Spleen (tissue), 11 donors: ENCODE measurements at regions not wholly inside any gene's neighbourhood (a gene's known extent, or its start where the extent isn't known, plus 50 kb on each side); places are given as distances from the start of the nearest gene placed in this dataset.

Experiments used
- DNase-seq: peaks from one replicate; pipeline ENCODE4 v3.0.0-alpha.2; 2020
- H3K27ac ChIP-seq, 8 donors: fragments of 200-600 bp; sonication (generic) in 7 of 8; 1 replicate in 4 of 8; 2 replicates in 4 of 8; pipeline versions ENCODE4 v1.5.0 to v1.8.0; 2016 to 2021; ENCODE audit warnings: inconsistent platforms in 4 of 8, mild to moderate bottlenecking in 4 of 8, moderate library complexity in 1 of 8
- H3K27me3 ChIP-seq, 7 donors: fragments of 200-600 bp; sonication (generic) in 6 of 7; replicated peaks in 1 of 7; 1 replicate in 4 of 7; 2 replicates in 3 of 7; pipeline versions ENCODE4 v1.5.0 to v1.8.0; 2016 to 2021; ENCODE audit warnings: inconsistent platforms in 3 of 7, mild to moderate bottlenecking in 1 of 7
- H3K36me3 ChIP-seq, 6 donors: fragments of 200-600 bp; sonication (generic) in 5 of 6; 1 replicate in 4 of 6; 2 replicates in 2 of 6; pipeline versions ENCODE4 v1.5.0 to v1.8.0; 2016 to 2021; ENCODE audit warnings: inconsistent platforms in 2 of 6
- H3K4me1 ChIP-seq, 6 donors: fragments of 200-600 bp; sonication (generic) in 5 of 6; 1 replicate in 3 of 6; 2 replicates in 3 of 6; pipeline versions ENCODE4 v1.5.0 to v1.8.0; 2016 to 2021; ENCODE audit warnings: inconsistent platforms in 3 of 6
- H3K4me3 ChIP-seq, 8 donors: fragments of 200-600 bp; sonication (generic) in 7 of 8; 1 replicate in 4 of 8; 2 replicates in 4 of 8; pipeline versions ENCODE4 v1.5.0 to v1.8.0; 2016 to 2021; ENCODE audit warnings: inconsistent platforms in 4 of 8, mild to moderate bottlenecking in 4 of 8, moderate library complexity in 2 of 8
- H3K9me3 ChIP-seq, 8 donors: fragments of 200-600 bp; sonication (generic) in 7 of 8; 1 replicate in 4 of 8; 2 replicates in 4 of 8; pipeline versions ENCODE4 v1.5.0 to v1.8.0; 2016 to 2021; ENCODE audit warnings: inconsistent platforms in 4 of 8
- CTCF ChIP-seq, 11 experiments: fragments of 200-600 bp in 7 of 11; fragments of 450-650 bp in 4 of 11; sonication (generic) in 4 of 11; IDR thresholded peaks in 8 of 11; conservative IDR thresholded peaks in 3 of 11; 1 replicate in 7 of 11; 2 replicates in 4 of 11; pipeline versions ENCODE4 v1.4.0 to v1.8.0; 2016 to 2021; ENCODE audit warnings: antibody characterized with exemption in 11 of 11, inconsistent platforms in 4 of 11, mild to moderate bottlenecking in 1 of 11
- POLR2A ChIP-seq, 3 donors: fragments of 450-650 bp; IDR thresholded peaks; one replicate each; pipeline ENCODE4 v1.5.1; 2017; ENCODE audit warnings: antibody characterized with exemption in 3 of 3, mild to moderate bottlenecking in 1 of 3
- POLR2AphosphoS5 ChIP-seq, 3 donors: sonication (generic); formaldehyde crosslinking; IDR thresholded peaks; one replicate each; pipeline ENCODE4 v1.5.1; 2017; ENCODE audit warnings: antibody characterized with exemption in 3 of 3
- WGBS, 5 donors: extraction: QIAGEN DNeasy Blood & Tissue Kit in 3 of 5; methylation state at CpG; one replicate each; pipeline versions ENCODE4 v1.1.5 to v1.1.7; 2013 to 2018; 5-methylcytosine and 5-hydroxymethylcytosine counted together
- intact Hi-C: fragments of 100-400 bp; cut with DNase I; formaldehyde crosslinking; loops from one replicate; pipeline ENCODE4 v1.15.0; 2023; ENCODE audit warnings: low total_unique reads
- donor health status: healthy with polysubstance abuse.
- donor health status: DM: no; HTN: no; CAD: no; lungs with moderate emphysema.
- donor health status: DM: no; HTN: no; CAD: no.
- donor health status: Bipolar disorder and iron deficiency.
- donor health status: healthy.
- donor health status: DM: no; HTN: no; CAD: no.
- donor health status: DM: yes; HTN: yes; CAD: no.

DNA sequence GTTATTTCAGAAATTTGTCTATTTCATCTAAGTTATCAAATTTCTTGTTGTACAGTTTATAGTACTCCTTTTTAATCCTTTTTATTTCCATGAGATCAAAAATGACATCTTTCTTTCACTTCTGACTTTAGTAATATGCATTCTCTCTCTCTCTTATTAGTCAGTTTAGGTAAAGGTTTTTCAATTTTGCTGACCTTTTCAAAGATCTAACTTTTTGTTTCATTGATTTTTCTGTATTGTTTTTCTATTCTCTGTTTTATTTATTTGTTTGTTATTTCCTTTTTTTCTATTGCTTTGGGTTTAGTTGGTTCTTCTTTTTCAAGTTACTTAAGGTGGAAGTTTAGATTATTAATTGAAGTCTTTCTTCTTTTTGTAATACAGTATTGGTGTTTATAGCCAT, 294.2 kb downstream of the CCDC85A start:
- intact Hi-C loops: no loop called here
- H3K27me3 ChIP-seq: no peaks in the 10 kb centered on the region
- no peaks in the 10 kb centered on the region for H3K36me3 ChIP-seq
- DNase-seq: no peak
- no peak for TF ChIP-seq POLR2A (IDR thresholded peaks at IDR 0.05)
- TF ChIP-seq POLR2AphosphoS5 (IDR thresholded peaks at IDR 0.05): no peak
- TF ChIP-seq CTCF (IDR thresholded peaks at IDR 0.05 in 8 of 11, conservative IDR thresholded peaks at IDR 0.05 in 3 of 11): no peak
- peaks cover 0 to 7% (median 0%) of the 10 kb centered on the region in 8 donors for H3K9me3 ChIP-seq
- no peak overlapping the region for H3K4me3 ChIP-seq
- no peaks in the 10 kb centered on the region for H3K4me1 ChIP-seq
- no peak overlapping the region for H3K27ac ChIP-seq

- Histone ChIP-seq H3K9me3 (peaks cover 0 to 7% (median 0%) of the 10 kb centered on the region in 8 donors), H3K4me1 (no peaks in the 10 kb centered on the region), H3K27ac (no peak overlapping the region), H3K4me3 (no peak overlapping the region), H3K27me3 (no peaks in the 10 kb centered on the region), H3K36me3 (no peaks in the 10 kb centered on the region)
- WGBS, 5 donors: 41 to 55% (median 51%) methylated on average over 2 of the region's 2 CpGs
- no peak for DNase-seq
- intact Hi-C loops: no loop called here
- TF ChIP-seq POLR2AphosphoS5 (IDR thresholded peaks at IDR 0.05): no peak
- no peak for TF ChIP-seq CTCF (IDR thresholded peaks at IDR 0.05 in 8 of 11, conservative IDR thresholded peaks at IDR 0.05 in 3 of 11)
- no peak for TF ChIP-seq POLR2A (IDR thresholded peaks at IDR 0.05)
Observed at GRCh38 chr2:56483081-56483480, 299.3 kb downstream of the CCDC85A start.

GRCh38 chr2:56484906-56485305, 301.1 kb downstream of the CCDC85A start:
- H3K27me3 ChIP-seq: no peaks in the 10 kb centered on the region
- no peaks in the 10 kb centered on the region for H3K4me1 ChIP-seq
- TF ChIP-seq POLR2AphosphoS5 (IDR thresholded peaks at IDR 0.05): no peak
- TF ChIP-seq POLR2A (IDR thresholded peaks at IDR 0.05): no peak
- TF ChIP-seq CTCF (IDR thresholded peaks at IDR 0.05 in 8 of 11, conservative IDR thresholded peaks at IDR 0.05 in 3 of 11): no peak
- H3K4me3 ChIP-seq: no peak overlapping the region
- H3K27ac ChIP-seq: no peak overlapping the region
- DNase-seq: no peak
- intact Hi-C loops: no loop called here
- H3K36me3 ChIP-seq: no peaks in the 10 kb centered on the region
- peaks cover 0 to 7% (median 0%) of the 10 kb centered on the region in 8 donors for H3K9me3 ChIP-seq

DNA sequence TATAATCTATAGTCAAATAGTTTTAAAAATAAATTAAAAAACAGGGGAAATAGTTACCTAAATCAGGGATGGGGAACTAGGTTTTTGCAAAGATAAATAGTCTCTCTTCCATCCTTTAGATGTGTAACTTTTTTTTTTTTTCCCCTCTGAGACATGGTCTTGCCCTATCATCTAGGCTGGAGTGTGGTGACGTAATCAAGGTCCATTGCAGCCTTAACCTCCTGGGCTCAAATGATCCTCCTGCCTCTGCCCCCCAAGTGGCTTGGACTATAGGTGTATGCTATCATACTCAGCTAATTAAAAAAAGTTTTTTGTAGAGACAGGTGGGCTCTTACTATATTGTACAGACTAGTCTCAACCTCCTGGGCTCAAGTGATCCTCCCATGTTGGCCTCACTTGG, 316.5 kb downstream of the CCDC85A start:
- 81 to 100% (median 85%) methylated on average over 1 of the region's 1 CpG for WGBS, 5 donors
- TF ChIP-seq POLR2A (IDR thresholded peaks at IDR 0.05): no peak
- no peaks in the 10 kb centered on the region for H3K27me3 ChIP-seq
- H3K36me3 ChIP-seq: no peaks in the 10 kb centered on the region
- peaks cover 0 to 29% (median 6%) of the 10 kb centered on the region in 8 donors for H3K9me3 ChIP-seq
- H3K4me1 ChIP-seq: no peaks in the 10 kb centered on the region
- no peak overlapping the region for H3K27ac ChIP-seq
- no peak for DNase-seq
- intact Hi-C loops: no loop called here
- H3K4me3 ChIP-seq: no peak overlapping the region

- H3K27me3 ChIP-seq: no peaks in the 10 kb centered on the region
- no peak overlapping the region for H3K4me3 ChIP-seq
- TF ChIP-seq POLR2A (IDR thresholded peaks at IDR 0.05): no peak
- H3K4me1 ChIP-seq: no peaks in the 10 kb centered on the region
- no peak overlapping the region for H3K27ac ChIP-seq
- H3K36me3 ChIP-seq: no peaks in the 10 kb centered on the region
- H3K9me3 ChIP-seq: peaks cover 0 to 10% (median under 1%) of the 10 kb centered on the region in 8 donors
- WGBS, 5 donors: 90 to 99% (median 97%) methylated on average over 2 of the region's 2 CpGs
- intact Hi-C loops: no loop called here
- no peak for DNase-seq
Observed at GRCh38 chr2:56502616-56503015, 318.8 kb downstream of the CCDC85A start.
